ENCODE measurements at regions not wholly inside any gene's neighbourhood (a gene's known extent, or its start where the extent isn't known, plus 50 kb on each side); places are given as distances from the start of the nearest gene placed in this dataset.

DNA sequence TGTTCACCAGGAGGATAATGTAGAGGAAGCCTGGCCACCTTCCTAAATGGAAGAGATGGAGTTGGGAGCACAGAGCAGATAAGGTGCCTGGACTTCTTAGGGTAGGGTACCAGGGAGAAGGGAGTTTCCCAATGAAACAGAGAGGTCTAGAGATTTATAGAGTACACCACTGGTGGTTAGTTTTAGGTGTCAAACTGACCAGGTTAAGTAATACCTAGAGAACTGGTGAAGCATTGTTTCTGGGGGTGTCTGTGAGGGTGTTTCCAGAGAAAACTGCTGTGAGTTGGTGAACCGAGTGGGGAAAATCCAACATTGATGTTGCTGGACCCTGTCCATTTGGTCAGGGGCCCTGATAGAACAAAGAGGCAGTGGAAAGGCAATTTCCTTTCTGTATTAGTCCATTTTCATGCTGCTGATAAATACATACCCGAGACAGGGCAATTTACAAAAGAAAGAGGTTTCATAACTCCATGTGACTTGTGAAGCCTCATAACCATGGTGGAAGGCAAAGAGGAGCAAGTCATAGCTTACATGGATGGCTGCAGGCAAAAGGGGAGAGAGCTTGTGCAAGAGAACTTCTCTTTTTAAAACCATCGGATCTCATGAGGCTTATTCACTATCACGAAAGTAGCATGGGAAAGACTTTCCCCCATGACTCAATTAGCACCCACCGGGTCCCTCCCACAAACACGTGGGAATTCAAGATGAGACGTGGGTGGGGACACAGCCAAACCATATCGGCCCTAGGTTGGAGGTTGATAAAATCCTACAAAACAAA lies 260.8 kb downstream of the CBLN2 start:
- TF ChIP-seq CEBPB (IDR thresholded peaks at IDR 0.05), result no peak

DNA sequence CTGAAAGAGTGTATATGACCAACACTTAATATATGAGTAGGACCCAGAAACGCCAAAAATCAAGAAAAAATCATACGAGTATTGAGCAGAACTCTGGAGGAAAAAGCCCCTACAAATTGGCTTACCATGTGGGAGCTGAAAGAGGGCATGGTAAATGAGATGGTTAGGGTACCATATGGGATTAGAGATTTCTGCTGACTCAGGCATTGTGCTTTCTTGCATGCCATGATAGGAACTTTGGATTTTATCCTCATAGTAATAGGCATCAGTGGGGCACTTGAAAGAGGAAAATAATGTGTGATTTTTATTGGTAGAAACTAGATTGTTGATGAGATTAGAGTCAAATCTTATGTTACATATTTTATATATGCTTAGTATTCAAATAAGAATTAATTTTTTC lies 271.1 kb downstream of the CBLN2 start:
- TF ChIP-seq RAD21 (IDR thresholded peaks at IDR 0.05; ENCODE audit: low read depth) (no peak), CREB1 (IDR thresholded peaks at IDR 0.05; ENCODE audit: low read depth) (no peak), ZBTB7A (IDR thresholded peaks at IDR 0.05; ENCODE audit: low read depth) (no peak), NFIC (IDR thresholded peaks at IDR 0.05) (no peak), TCF12 (IDR thresholded peaks at IDR 0.05; ENCODE audit: low read depth) (no peak), FOXM1 (IDR thresholded peaks at IDR 0.05; ENCODE audit: borderline replicate concordance, low read depth) (no peak), CEBPB (IDR thresholded peaks at IDR 0.05) (no peak)
- TF ChIP-seq, protein P1, sequence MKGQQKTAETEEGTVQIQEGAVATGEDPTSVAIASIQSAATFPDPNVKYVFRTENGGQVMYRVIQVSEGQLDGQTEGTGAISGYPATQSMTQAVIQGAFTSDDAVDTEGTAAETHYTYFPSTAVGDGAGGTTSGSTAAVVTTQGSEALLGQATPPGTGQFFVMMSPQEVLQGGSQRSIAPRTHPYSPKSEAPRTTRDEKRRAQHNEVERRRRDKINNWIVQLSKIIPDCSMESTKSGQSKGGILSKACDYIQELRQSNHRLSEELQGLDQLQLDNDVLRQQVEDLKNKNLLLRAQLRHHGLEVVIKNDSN (IDR thresholded peaks at IDR 0.05), result no peak
- TF ChIP-seq, protein P2, sequence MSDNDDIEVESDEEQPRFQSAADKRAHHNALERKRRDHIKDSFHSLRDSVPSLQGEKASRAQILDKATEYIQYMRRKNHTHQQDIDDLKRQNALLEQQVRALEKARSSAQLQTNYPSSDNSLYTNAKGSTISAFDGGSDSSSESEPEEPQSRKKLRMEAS (IDR thresholded peaks at IDR 0.05), result no peak

DNA sequence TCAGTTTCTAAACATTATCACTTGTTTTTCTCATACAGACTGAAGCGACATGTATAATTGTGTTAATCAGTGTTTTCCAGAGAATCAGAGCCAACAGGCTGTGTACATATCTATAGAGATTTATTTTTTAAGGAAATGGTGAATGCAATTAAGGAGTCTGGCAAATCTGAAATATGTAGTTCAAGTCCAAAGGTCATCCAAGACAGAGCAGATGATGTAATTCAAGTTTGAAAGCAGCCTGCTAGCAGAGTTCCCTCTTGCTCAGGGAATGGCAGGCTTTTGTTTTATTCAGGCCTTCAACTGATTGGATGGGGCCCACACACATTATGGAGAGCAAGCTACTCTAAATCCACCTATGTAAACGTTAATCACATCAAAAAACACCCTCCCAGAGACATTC lies 282.6 kb downstream of the CBLN2 start:
- TF ChIP-seq TEAD4 (IDR thresholded peaks at IDR 0.05), result no peak
- no peak for TF ChIP-seq YY1 (IDR thresholded peaks at IDR 0.05; ENCODE audit: low read depth)
- TF ChIP-seq, protein P3, sequence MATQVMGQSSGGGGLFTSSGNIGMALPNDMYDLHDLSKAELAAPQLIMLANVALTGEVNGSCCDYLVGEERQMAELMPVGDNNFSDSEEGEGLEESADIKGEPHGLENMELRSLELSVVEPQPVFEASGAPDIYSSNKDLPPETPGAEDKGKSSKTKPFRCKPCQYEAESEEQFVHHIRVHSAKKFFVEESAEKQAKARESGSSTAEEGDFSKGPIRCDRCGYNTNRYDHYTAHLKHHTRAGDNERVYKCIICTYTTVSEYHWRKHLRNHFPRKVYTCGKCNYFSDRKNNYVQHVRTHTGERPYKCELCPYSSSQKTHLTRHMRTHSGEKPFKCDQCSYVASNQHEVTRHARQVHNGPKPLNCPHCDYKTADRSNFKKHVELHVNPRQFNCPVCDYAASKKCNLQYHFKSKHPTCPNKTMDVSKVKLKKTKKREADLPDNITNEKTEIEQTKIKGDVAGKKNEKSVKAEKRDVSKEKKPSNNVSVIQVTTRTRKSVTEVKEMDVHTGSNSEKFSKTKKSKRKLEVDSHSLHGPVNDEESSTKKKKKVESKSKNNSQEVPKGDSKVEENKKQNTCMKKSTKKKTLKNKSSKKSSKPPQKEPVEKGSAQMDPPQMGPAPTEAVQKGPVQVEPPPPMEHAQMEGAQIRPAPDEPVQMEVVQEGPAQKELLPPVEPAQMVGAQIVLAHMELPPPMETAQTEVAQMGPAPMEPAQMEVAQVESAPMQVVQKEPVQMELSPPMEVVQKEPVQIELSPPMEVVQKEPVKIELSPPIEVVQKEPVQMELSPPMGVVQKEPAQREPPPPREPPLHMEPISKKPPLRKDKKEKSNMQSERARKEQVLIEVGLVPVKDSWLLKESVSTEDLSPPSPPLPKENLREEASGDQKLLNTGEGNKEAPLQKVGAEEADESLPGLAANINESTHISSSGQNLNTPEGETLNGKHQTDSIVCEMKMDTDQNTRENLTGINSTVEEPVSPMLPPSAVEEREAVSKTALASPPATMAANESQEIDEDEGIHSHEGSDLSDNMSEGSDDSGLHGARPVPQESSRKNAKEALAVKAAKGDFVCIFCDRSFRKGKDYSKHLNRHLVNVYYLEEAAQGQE (IDR thresholded peaks at IDR 0.05; ENCODE audit: low read depth), result no peak
- TF ChIP-seq CEBPB (IDR thresholded peaks at IDR 0.05), result no peak
- TF ChIP-seq TAF1 (IDR thresholded peaks at IDR 0.05; ENCODE audit: low read depth), result no peak
- TF ChIP-seq NFIC (IDR thresholded peaks at IDR 0.05), result no peak
- TF ChIP-seq EP300 (IDR thresholded peaks at IDR 0.05; ENCODE audit: borderline replicate concordance), result no peak
- TF ChIP-seq EGR1 (IDR thresholded peaks at IDR 0.05), result no peak
- no peak for TF ChIP-seq TCF12 (IDR thresholded peaks at IDR 0.05; ENCODE audit: low read depth)
- TF ChIP-seq CREB1 (IDR thresholded peaks at IDR 0.05; ENCODE audit: low read depth), result no peak
- TF ChIP-seq RAD21 (IDR thresholded peaks at IDR 0.05; ENCODE audit: low read depth), result no peak
- TF ChIP-seq, protein P1 (IDR thresholded peaks at IDR 0.05), result no peak

DNA sequence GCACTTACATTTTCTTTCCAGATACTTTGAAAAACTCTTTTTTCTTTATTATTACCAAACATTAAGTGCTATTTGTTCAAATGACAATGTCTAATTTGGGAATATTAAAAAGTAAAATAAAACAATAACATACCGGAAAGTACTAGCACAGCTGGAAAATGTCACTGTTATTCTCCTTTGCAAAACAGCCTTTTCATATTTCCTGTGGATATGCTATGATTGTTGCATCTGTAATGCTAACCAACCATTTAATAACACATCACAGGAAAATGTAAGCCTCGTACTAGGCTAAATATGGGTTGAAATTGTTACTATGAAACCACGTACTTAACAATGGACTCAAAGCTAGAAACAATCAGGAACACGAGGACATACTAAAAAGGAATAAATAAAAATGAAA lies 298.1 kb downstream of the CBLN2 start:
- TF ChIP-seq TEAD4 (IDR thresholded peaks at IDR 0.05) (no peak), TAF1 (IDR thresholded peaks at IDR 0.05; ENCODE audit: low read depth) (no peak), EGR1 (IDR thresholded peaks at IDR 0.05) (no peak)

DNA sequence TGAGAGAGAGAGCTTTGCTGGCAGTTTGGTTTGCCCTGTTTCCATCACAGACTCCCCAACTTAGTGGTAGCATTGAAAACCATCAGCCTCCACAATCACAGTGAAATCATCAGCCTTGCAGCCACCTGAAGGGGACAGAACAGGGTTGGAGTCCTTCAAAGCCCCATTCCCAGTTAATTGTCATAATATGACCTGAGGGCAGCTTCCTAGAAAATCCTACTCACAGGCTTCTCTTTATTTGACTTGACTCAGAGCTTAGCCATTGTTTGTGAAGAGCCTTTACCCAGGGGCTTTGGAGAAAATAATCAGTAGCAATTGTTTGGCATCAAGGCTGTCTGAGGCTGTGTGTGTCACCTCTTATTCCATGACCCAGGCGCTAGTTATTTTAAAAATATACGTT lies 308.7 kb downstream of the CBLN2 start:
- TF ChIP-seq YY1 (IDR thresholded peaks at IDR 0.05; ENCODE audit: low read depth), result no peak
- TF ChIP-seq ZBTB7A (IDR thresholded peaks at IDR 0.05; ENCODE audit: low read depth), result no peak
- no peak for TF ChIP-seq TEAD4 (IDR thresholded peaks at IDR 0.05)
- TF ChIP-seq TCF12 (IDR thresholded peaks at IDR 0.05; ENCODE audit: low read depth), result no peak
- TF ChIP-seq FOXM1 (IDR thresholded peaks at IDR 0.05; ENCODE audit: borderline replicate concordance, low read depth), result no peak
- TF ChIP-seq, protein P3 (IDR thresholded peaks at IDR 0.05; ENCODE audit: low read depth), result no peak
- no peak for TF ChIP-seq TAF1 (IDR thresholded peaks at IDR 0.05; ENCODE audit: low read depth)
- TF ChIP-seq RAD21 (IDR thresholded peaks at IDR 0.05; ENCODE audit: low read depth), result no peak
- TF ChIP-seq EGR1 (IDR thresholded peaks at IDR 0.05), result no peak
- TF ChIP-seq, protein P1 (IDR thresholded peaks at IDR 0.05), result no peak
- no peak for TF ChIP-seq CEBPB (IDR thresholded peaks at IDR 0.05)
- TF ChIP-seq, protein P2 (IDR thresholded peaks at IDR 0.05), result no peak
- no peak for TF ChIP-seq NFIC (IDR thresholded peaks at IDR 0.05)
- TF ChIP-seq CREB1 (IDR thresholded peaks at IDR 0.05; ENCODE audit: low read depth), result no peak
- no peak for TF ChIP-seq EP300 (IDR thresholded peaks at IDR 0.05; ENCODE audit: borderline replicate concordance)

DNA sequence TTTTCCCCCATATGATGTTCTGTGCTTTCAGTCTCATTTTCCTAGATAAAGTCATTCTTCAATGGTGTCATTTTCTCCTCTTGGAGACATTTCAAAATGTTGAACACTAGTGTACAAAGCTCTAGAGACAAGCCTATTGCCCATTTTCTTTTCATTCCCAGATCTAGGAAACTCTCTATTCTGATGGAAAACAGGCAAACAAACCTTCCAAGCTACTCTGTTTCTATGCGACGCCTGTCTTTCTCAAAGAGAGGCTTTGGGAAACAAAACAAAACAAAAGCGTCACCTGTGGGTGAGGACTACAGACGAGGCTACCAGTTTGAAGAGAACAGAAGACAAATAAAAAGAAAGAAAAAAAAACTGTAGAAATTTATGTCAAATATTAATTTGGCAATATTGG lies 311.0 kb downstream of the CBLN2 start:
- no peak for TF ChIP-seq YY1 (IDR thresholded peaks at IDR 0.05; ENCODE audit: low read depth)
- no peak for TF ChIP-seq RAD21 (IDR thresholded peaks at IDR 0.05; ENCODE audit: low read depth)
- TF ChIP-seq, protein P2 (IDR thresholded peaks at IDR 0.05), result no peak
- TF ChIP-seq CEBPB (IDR thresholded peaks at IDR 0.05), result no peak
- TF ChIP-seq, protein P3 (IDR thresholded peaks at IDR 0.05; ENCODE audit: low read depth), result no peak
- no peak for TF ChIP-seq TAF1 (IDR thresholded peaks at IDR 0.05; ENCODE audit: low read depth)
- TF ChIP-seq TCF12 (IDR thresholded peaks at IDR 0.05; ENCODE audit: low read depth), result no peak
- TF ChIP-seq, protein P1 (IDR thresholded peaks at IDR 0.05), result no peak
- no peak for TF ChIP-seq ZBTB7A (IDR thresholded peaks at IDR 0.05; ENCODE audit: low read depth)
- no peak for TF ChIP-seq FOXM1 (IDR thresholded peaks at IDR 0.05; ENCODE audit: borderline replicate concordance, low read depth)
- TF ChIP-seq EP300 (IDR thresholded peaks at IDR 0.05; ENCODE audit: borderline replicate concordance), result no peak
- TF ChIP-seq NFIC (IDR thresholded peaks at IDR 0.05), result no peak
- TF ChIP-seq CREB1 (IDR thresholded peaks at IDR 0.05; ENCODE audit: low read depth), result no peak
- no peak for TF ChIP-seq EGR1 (IDR thresholded peaks at IDR 0.05)
- no peak for TF ChIP-seq TEAD4 (IDR thresholded peaks at IDR 0.05)

Data from Ishikawa (cell line).